Thyroid gland (tissue), 4 donors: ENCODE measurements at regions not wholly inside any gene's neighbourhood (a gene's known extent, or its start where the extent isn't known, plus 50 kb on each side); places are given as distances from the start of the nearest gene placed in this dataset.

Experiments used
- DNase-seq, 2 donors: peaks; one replicate each; pipeline ENCODE4 v3.0.0-alpha.2; 2019
- H3K27ac ChIP-seq, 3 donors: fragments of 200-600 bp; sonication (generic); 1 replicate in 2 of 3; 2 replicates in 1 of 3; pipeline ENCODE4 v1.5.1; 2016 to 2019; ENCODE audit warnings: mild to moderate bottlenecking in 1 of 3, moderate library complexity in 1 of 3
- H3K27me3 ChIP-seq: fragments of 200-600 bp; sonication (generic); one replicate; pipeline ENCODE4 v1.5.1; 2019
- H3K36me3 ChIP-seq, 2 donors: fragments of 200-600 bp; sonication (generic); one replicate each; pipeline ENCODE4 v1.5.1; 2016 to 2019
- H3K4me1 ChIP-seq, 2 donors: fragments of 200-600 bp; sonication (generic); one replicate each; pipeline ENCODE4 v1.5.1; 2017 to 2019
- H3K4me3 ChIP-seq, 3 donors: fragments of 200-600 bp; sonication (generic); replicated peaks in 1 of 3; 1 replicate in 2 of 3; 2 replicates in 1 of 3; pipeline ENCODE4 v1.5.1; 2016; ENCODE audit warnings: mild to moderate bottlenecking in 1 of 3
- H3K9me3 ChIP-seq: fragments of 200-600 bp; sonication (generic); one replicate; pipeline ENCODE4 v1.5.1; 2017
- CTCF ChIP-seq, 6 experiments: fragments of 200-600 bp in 3 of 6; fragments of 450-650 bp in 3 of 6; sonication (generic) in 3 of 6; IDR thresholded peaks; one replicate each; pipeline ENCODE4 v1.5.1; 2016 to 2019; ENCODE audit warnings: antibody characterized with exemption in 6 of 6, mild to moderate bottlenecking in 2 of 6, inconsistent platforms in 1 of 6, moderate library complexity in 1 of 6
- POLR2A ChIP-seq, 2 donors: fragments of 450-650 bp; IDR thresholded peaks; one replicate each; pipeline ENCODE4 v1.6.1; 2017; ENCODE audit warnings: antibody characterized with exemption in 2 of 2, mild to moderate bottlenecking in 2 of 2, moderate library complexity in 1 of 2
- WGBS, 2 donors: methylation state at CpG; one replicate each; pipeline ENCODE4 v1.1.5; 2017; 5-methylcytosine and 5-hydroxymethylcytosine counted together
- intact Hi-C: fragments of 100-400 bp; cut with DNase I; formaldehyde crosslinking; loops from one replicate; pipeline ENCODE4 v1.15.1; 2023

DNA sequence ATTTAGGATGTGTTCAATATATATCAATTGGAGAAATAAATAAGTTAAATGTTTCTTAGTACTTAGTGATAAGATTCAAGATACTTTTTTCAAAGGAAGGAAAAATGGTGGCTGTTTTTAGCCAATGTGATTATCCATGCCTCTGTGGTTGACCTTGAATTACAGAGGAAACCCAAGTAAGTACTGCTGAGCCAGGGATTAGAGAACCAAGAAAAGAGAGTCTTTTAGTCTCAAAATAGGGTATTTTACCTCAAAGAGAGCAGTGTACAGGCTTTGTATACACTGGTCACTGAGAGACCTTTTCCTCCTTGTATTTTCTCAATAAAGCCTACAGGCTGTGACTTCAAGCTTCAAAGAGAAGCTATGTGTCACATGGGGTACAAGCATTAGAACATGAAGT, 1075.3 kb downstream of the ADGRL3 start:
- TF ChIP-seq CTCF (IDR thresholded peaks at IDR 0.05) (no peak), POLR2A (IDR thresholded peaks at IDR 0.05) (no peak)
- Histone ChIP-seq H3K27ac (no peak overlapping the region), H3K4me1 (no peaks in the 10 kb centered on the region), H3K36me3 (no peaks in the 10 kb centered on the region), H3K4me3 (no peak overlapping the region), H3K27me3 (no peaks in the 10 kb centered on the region), H3K9me3 (no peaks in the 10 kb centered on the region)
- intact Hi-C loops: no loop called here
- DNase-seq: no peak

DNA sequence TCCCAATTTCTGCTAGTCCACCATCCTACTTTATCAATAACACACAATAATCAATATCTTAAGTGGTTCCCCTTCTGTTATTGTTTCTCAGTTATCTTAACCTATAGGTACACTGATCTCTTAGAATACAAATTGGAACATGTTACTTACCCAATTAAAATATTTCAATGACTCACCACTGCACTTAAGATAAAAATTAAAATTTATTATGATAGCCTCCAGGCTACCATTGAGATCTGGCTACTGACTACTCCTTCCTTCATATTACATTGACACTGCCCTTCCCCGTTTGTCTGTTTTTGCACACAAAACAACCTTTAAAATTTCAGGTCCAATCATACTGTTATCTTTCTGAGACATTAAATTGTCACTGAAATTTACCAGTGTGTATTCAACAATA, 1074.7 kb downstream of the ADGRL3 start:
- H3K27me3 ChIP-seq: no peaks in the 10 kb centered on the region
- no peak for DNase-seq

DNA sequence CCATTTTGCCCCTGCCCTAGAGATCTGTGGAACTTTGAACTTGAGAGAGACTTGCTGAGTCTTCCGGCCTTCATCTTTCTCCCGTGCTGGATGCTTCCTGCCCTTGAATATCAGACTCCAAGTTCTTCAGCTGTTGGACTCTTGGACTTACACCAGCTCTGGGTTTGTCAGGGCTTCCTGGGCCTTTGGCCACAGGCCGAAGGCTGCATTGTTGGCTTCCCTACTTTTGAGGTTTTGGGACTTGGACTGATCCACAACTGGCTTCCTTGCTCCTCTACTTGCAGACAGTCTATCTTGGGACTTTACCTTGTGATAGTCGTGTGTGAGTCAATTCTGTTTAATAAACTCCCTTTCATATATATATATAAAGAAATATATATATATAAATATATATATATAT, 1071.0 kb downstream of the ADGRL3 start:
- Histone ChIP-seq H3K27ac (no peak overlapping the region), H3K9me3 (no peaks in the 10 kb centered on the region), H3K4me1 (no peaks in the 10 kb centered on the region), H3K27me3 (no peaks in the 10 kb centered on the region), H3K36me3 (no peaks in the 10 kb centered on the region), H3K4me3 (no peak overlapping the region)
- DNase-seq: no peak
- 76 to 93% methylated on average over 4 of the region's 4 CpGs for WGBS, 2 donors
- TF ChIP-seq CTCF (IDR thresholded peaks at IDR 0.05) (no peak), POLR2A (IDR thresholded peaks at IDR 0.05) (no peak)
- intact Hi-C loops: no loop called here

More for the DNA sequence above, 1074.7 kb downstream of the ADGRL3 start:
- Histone ChIP-seq H3K36me3 (no peaks in the 10 kb centered on the region), H3K27ac (no peak overlapping the region), H3K4me3 (no peak overlapping the region), H3K4me1 (no peaks in the 10 kb centered on the region), H3K9me3 (no peaks in the 10 kb centered on the region)
- no peak for TF ChIP-seq CTCF (IDR thresholded peaks at IDR 0.05)
- TF ChIP-seq POLR2A (IDR thresholded peaks at IDR 0.05): no peak
- WGBS, 2 donors: 90 to 93% methylated on average over 1 of the region's 1 CpG
- intact Hi-C loops: no loop called here

GRCh38 chr4:62269918-62270317, 1069.8 kb downstream of the ADGRL3 start:
- no peaks in the 10 kb centered on the region for H3K4me1 ChIP-seq
- H3K4me3 ChIP-seq: no peak overlapping the region
- no peaks in the 10 kb centered on the region for H3K36me3 ChIP-seq
- DNase-seq: no peak
- TF ChIP-seq POLR2A (IDR thresholded peaks at IDR 0.05) (no peak), CTCF (IDR thresholded peaks at IDR 0.05) (no peak)
- intact Hi-C loops: no loop called here
- no peaks in the 10 kb centered on the region for H3K27me3 ChIP-seq
- no peaks in the 10 kb centered on the region for H3K9me3 ChIP-seq
- H3K27ac ChIP-seq: no peak overlapping the region
- 94 to 95% methylated on average over 4 of the region's 4 CpGs for WGBS, 2 donors

- no peak for TF ChIP-seq CTCF (IDR thresholded peaks at IDR 0.05)
- Histone ChIP-seq H3K4me3 (no peak overlapping the region), H3K36me3 (no peaks in the 10 kb centered on the region), H3K27me3 (no peaks in the 10 kb centered on the region), H3K4me1 (no peaks in the 10 kb centered on the region), H3K27ac (no peak overlapping the region), H3K9me3 (no peaks in the 10 kb centered on the region)
- DNase-seq: no peak
- intact Hi-C loops: no loop called here
These were observed 1063.3 kb downstream of the ADGRL3 start for GRCh38 chr4:62263454-62263853.
